ENCODE measurements at regions not wholly inside any gene's neighbourhood (a gene's known extent, or its start where the extent isn't known, plus 50 kb on each side); places are given as distances from the start of the nearest gene placed in this dataset.

GRCh38 chr5:52660621-52661020 lies 127.1 kb upstream of the ITGA1 start:
- H3K27ac ChIP-seq: no peak overlapping the region
- no peaks in the 10 kb centered on the region for H3K9me3 ChIP-seq
- peaks cover 0 to under 1% (median 0%) of the 10 kb centered on the region in 4 donors for H3K4me1 ChIP-seq
- H3K36me3 ChIP-seq: no peaks in the 10 kb centered on the region
- no peaks in the 10 kb centered on the region for H3K27me3 ChIP-seq
- TF ChIP-seq CTCF (IDR thresholded peaks at IDR 0.05): no peak
- intact Hi-C loops (cut with DNase I; ENCODE audit: low total_unique reads): no loop called here
- DNase-seq: no peak
- H3K4me3 ChIP-seq: no peak overlapping the region

GRCh38 chr5:52661903-52662595 lies 125.7 kb upstream of the ITGA1 start:
- Histone ChIP-seq H3K4me1 (peaks cover 0 to 5% (median 0%) of the 10 kb centered on the region in 4 donors), H3K9me3 (no peaks in the 10 kb centered on the region)
- no peak for TF ChIP-seq CTCF (IDR thresholded peaks at IDR 0.05)

GRCh38 chr5:52665559-52665958 lies 122.2 kb upstream of the ITGA1 start:
- intact Hi-C loops (cut with DNase I; ENCODE audit: low total_unique reads): no loop called here
- no peaks in the 10 kb centered on the region for H3K9me3 ChIP-seq
- no peak for DNase-seq
- no peaks in the 10 kb centered on the region for H3K36me3 ChIP-seq
- TF ChIP-seq CTCF (IDR thresholded peaks at IDR 0.05): no peak
- H3K27me3 ChIP-seq: no peaks in the 10 kb centered on the region
- H3K4me1 ChIP-seq: peaks cover 0 to 5% (median 0%) of the 10 kb centered on the region in 4 donors
- H3K27ac ChIP-seq: no peak overlapping the region
- H3K4me3 ChIP-seq: peak overlapping the region in 1 of 2 donors; percentile 22

More at GRCh38 chr5:52661903-52662595, 125.7 kb upstream of the ITGA1 start:
- Histone ChIP-seq H3K36me3 (no peaks in the 10 kb centered on the region), H3K4me3 (no peak overlapping the region), H3K27me3 (no peaks in the 10 kb centered on the region), H3K27ac (no peak overlapping the region)
- DNase-seq: no peak
- intact Hi-C loops (cut with DNase I; ENCODE audit: low total_unique reads): no loop called here

DNA sequence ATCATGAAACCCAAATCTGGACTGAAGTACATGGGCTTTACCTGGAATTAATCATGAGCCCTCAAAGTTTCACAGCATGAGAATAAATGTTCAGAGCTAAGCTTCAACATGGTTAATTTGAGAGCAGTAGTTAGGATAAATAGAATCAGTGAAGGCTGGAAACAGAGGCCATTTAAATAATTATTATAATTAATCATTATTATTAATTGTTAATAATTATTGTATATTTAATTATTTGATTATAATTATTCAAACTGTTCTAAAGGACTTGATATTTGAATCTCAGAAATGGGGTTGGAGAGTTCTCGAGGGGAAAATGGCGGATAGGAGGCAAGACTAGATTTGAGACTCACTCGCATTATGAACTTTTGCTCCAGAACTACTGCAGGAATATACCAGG lies 119.6 kb upstream of the ITGA1 start:
- Histone ChIP-seq H3K4me3 (peak overlapping the region; percentile 41 to 49), H3K27ac (no peak overlapping the region), H3K27me3 (no peaks in the 10 kb centered on the region), H3K36me3 (no peaks in the 10 kb centered on the region), H3K9me3 (no peaks in the 10 kb centered on the region), H3K4me1 (peaks cover 0 to 5% (median 0%) of the 10 kb centered on the region in 4 donors)
- TF ChIP-seq CTCF (IDR thresholded peaks at IDR 0.05): no peak
- intact Hi-C loops (cut with DNase I; ENCODE audit: low total_unique reads): no loop called here
- DNase-seq: no peak

DNA sequence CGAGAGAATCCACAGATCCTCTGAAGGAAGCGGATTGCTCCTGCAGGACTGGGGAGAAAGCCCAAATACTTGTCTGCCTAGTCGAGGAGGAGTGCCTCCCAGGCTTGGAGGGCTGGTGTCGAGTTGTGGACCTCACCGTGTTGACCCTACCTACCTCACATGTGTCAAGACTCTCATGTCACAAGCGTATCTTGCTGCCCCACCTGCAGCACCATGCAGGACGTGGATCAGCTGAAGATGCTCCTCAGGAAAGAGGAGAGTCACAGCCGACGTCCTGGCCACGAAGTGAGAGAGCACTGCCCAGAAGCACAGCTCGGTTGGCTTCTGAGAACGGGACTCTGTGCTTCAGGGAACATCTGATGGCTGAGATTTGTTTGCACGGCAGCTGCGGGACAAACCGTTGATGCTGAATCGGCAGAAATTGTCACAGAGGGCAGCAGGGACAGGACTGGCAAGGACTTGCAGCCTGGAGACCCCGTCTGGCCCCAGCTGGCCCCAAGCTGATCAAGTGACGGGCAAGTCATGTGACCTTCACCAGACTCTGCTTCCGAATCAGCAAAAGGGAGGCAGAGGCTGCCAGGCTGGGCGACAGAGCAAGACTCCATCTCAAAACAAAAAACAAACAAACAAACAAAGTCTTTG lies 119.1 kb upstream of the ITGA1 start:
- H3K27ac ChIP-seq: no peak overlapping the region
- no peaks in the 10 kb centered on the region for H3K36me3 ChIP-seq
- H3K4me3 ChIP-seq: peak overlapping the region; percentile 41 to 49
- no peaks in the 10 kb centered on the region for H3K9me3 ChIP-seq
- no peak for DNase-seq
- no peak for TF ChIP-seq CTCF (IDR thresholded peaks at IDR 0.05)
- H3K4me1 ChIP-seq: peaks cover 0 to 5% (median 0%) of the 10 kb centered on the region in 4 donors
- no peaks in the 10 kb centered on the region for H3K27me3 ChIP-seq
- intact Hi-C loops (cut with DNase I; ENCODE audit: low total_unique reads): no loop called here

All from tibial artery (tissue), 4 donors.